Activated CD4-positive, alpha-beta T cell treated with anti-CD3 and anti-CD28 coated beads for 4 hours (primary cell): ENCODE measurements at regions not wholly inside any gene's neighbourhood (a gene's known extent, or its start where the extent isn't known, plus 50 kb on each side); places are given as distances from the start of the nearest gene placed in this dataset.

Source experiments
- DNase-seq, 2 donors: peaks; one replicate each; pipeline ENCODE4 v3.0.0-alpha.2; 2020

GRCh38 chr20:39503902-39504709 lies 542.0 kb downstream of the DHX35 start:
- no peak for DNase-seq

- no peak for DNase-seq
These were observed 530.2 kb downstream of the DHX35 start for GRCh38 chr20:39492223-39492797.

- DNase-seq, result no peak
These were observed 529.6 kb downstream of the DHX35 start for GRCh38 chr20:39491711-39492110.

- no peak for DNase-seq
These were observed 527.9 kb downstream of the DHX35 start for GRCh38 chr20:39489986-39490560.

- DNase-seq, result no peak
These were observed 518.3 kb downstream of the DHX35 start for GRCh38 chr20:39480276-39481043.

- DNase-seq, result no peak
These were observed 517.2 kb downstream of the DHX35 start for GRCh38 chr20:39479196-39479810.

GRCh38 chr20:39474879-39475278 lies 512.7 kb downstream of the DHX35 start:
- DNase-seq, result no peak

GRCh38 chr20:39473536-39473935 lies 511.4 kb downstream of the DHX35 start:
- DNase-seq, result no peak

- DNase-seq, result no peak
These were observed 506.6 kb downstream of the DHX35 start for GRCh38 chr20:39468703-39469102.

GRCh38 chr20:39464238-39464637 lies 502.1 kb downstream of the DHX35 start:
- DNase-seq, result no peak

GRCh38 chr20:39462416-39462945 lies 500.3 kb downstream of the DHX35 start:
- no peak for DNase-seq

GRCh38 chr20:39458452-39458851 lies 496.3 kb downstream of the DHX35 start:
- DNase-seq, result no peak

GRCh38 chr20:39453890-39454289 lies 491.7 kb downstream of the DHX35 start:
- no peak for DNase-seq

GRCh38 chr20:39452583-39453340 lies 490.6 kb downstream of the DHX35 start:
- no peak for DNase-seq

GRCh38 chr20:39451386-39451785 lies 489.2 kb downstream of the DHX35 start:
- DNase-seq, result no peak

GRCh38 chr20:39446397-39446796 lies 484.3 kb downstream of the DHX35 start:
- DNase-seq, result no peak

- no peak for DNase-seq
These were observed 483.0 kb downstream of the DHX35 start for GRCh38 chr20:39445095-39445494.

- DNase-seq, result no peak
These were observed 471.3 kb downstream of the DHX35 start for GRCh38 chr20:39433466-39433865.

GRCh38 chr20:39431091-39431880 lies 469.1 kb downstream of the DHX35 start:
- DNase-seq, result no peak

- no peak for DNase-seq
These were observed 467.6 kb downstream of the DHX35 start for GRCh38 chr20:39429726-39430125.
